ENCODE measurements at regions not wholly inside any gene's neighbourhood (a gene's known extent, or its start where the extent isn't known, plus 50 kb on each side); places are given as distances from the start of the nearest gene placed in this dataset.

GRCh38 chr17:36730857-36731490 lies 129.6 kb downstream of the MRM1 start:
- Histone ChIP-seq H3K36me3 (no peaks in the 10 kb centered on the region), H3K9me3 (no peaks in the 10 kb centered on the region), H3K27ac (no peak overlapping the region), H3K27me3 (peaks cover 0 to 50% of the 10 kb centered on the region in 2 donors), H3K4me1 (peaks cover 0 to 7% (median 0%) of the 10 kb centered on the region in 4 donors), H3K4me3 (no peak overlapping the region)
- TF ChIP-seq EP300 (IDR thresholded peaks at IDR 0.05): no peak
- WGBS, 2 donors: 77 to 80% methylated on average over 6 of the region's 6 CpGs
- no peak for DNase-seq (ENCODE audit: low spot score in 2 of 2)

GRCh38 chr17:36731811-36732210 lies 130.4 kb downstream of the MRM1 start:
- H3K4me1 ChIP-seq: peaks cover 0 to 7% (median 0%) of the 10 kb centered on the region in 4 donors
- H3K36me3 ChIP-seq: no peaks in the 10 kb centered on the region
- no peak overlapping the region for H3K4me3 ChIP-seq
- H3K27ac ChIP-seq: no peak overlapping the region
- peaks cover 0 to 50% of the 10 kb centered on the region in 2 donors for H3K27me3 ChIP-seq
- TF ChIP-seq CTCF (IDR thresholded peaks at IDR 0.05) (no peak), POLR2A (IDR thresholded peaks at IDR 0.05) (no peak), EP300 (IDR thresholded peaks at IDR 0.05) (no peak)
- no peaks in the 10 kb centered on the region for H3K9me3 ChIP-seq
- no peak for DNase-seq (ENCODE audit: low spot score in 2 of 2)
- WGBS, 2 donors: 8 to 10% methylated on average over 10 of the region's 10 CpGs

- TF ChIP-seq EP300 (IDR thresholded peaks at IDR 0.05) (no peak), POLR2A (IDR thresholded peaks at IDR 0.05) (no peak), CTCF (IDR thresholded peaks at IDR 0.05) (no peak)
- WGBS, 2 donors: 90 to 92% methylated on average over 5 of the region's 5 CpGs
- no peak for DNase-seq (ENCODE audit: low spot score in 2 of 2)
These were observed 131.0 kb downstream of the MRM1 start for GRCh38 chr17:36732351-36732750.

GRCh38 chr17:36736201-36737156 lies 135.1 kb downstream of the MRM1 start:
- WGBS, 2 donors: 63 to 74% methylated on average over 15 of the region's 15 CpGs
- DNase-seq (ENCODE audit: low spot score in 2 of 2): no peak
- Histone ChIP-seq H3K27ac (no peak overlapping the region), H3K9me3 (no peaks in the 10 kb centered on the region), H3K27me3 (peaks cover 0 to 6% of the 10 kb centered on the region in 2 donors), H3K4me3 (no peak overlapping the region), H3K4me1 (no peaks in the 10 kb centered on the region), H3K36me3 (no peaks in the 10 kb centered on the region)
- TF ChIP-seq EP300 (IDR thresholded peaks at IDR 0.05) (no peak), POLR2A (IDR thresholded peaks at IDR 0.05) (no peak), CTCF (IDR thresholded peaks at IDR 0.05) (no peak)

More at GRCh38 chr17:36732351-36732750, 131.0 kb downstream of the MRM1 start:
- H3K4me1 ChIP-seq: peaks cover 0 to 7% (median 0%) of the 10 kb centered on the region in 4 donors
- H3K27ac ChIP-seq: no peak overlapping the region
- peaks cover 0 to 47% of the 10 kb centered on the region in 2 donors for H3K27me3 ChIP-seq
- H3K36me3 ChIP-seq: no peaks in the 10 kb centered on the region
- H3K4me3 ChIP-seq: no peak overlapping the region
- no peaks in the 10 kb centered on the region for H3K9me3 ChIP-seq

- Histone ChIP-seq H3K4me3 (no peak overlapping the region), H3K4me1 (no peaks in the 10 kb centered on the region), H3K36me3 (no peaks in the 10 kb centered on the region), H3K9me3 (no peaks in the 10 kb centered on the region), H3K27ac (no peak overlapping the region), H3K27me3 (no peaks in the 10 kb centered on the region)
- 89% methylated on average over 6 of the region's 6 CpGs for WGBS, 2 donors
- TF ChIP-seq CTCF (IDR thresholded peaks at IDR 0.05): no peak
- TF ChIP-seq POLR2A (IDR thresholded peaks at IDR 0.05): no peak
- no peak for TF ChIP-seq EP300 (IDR thresholded peaks at IDR 0.05)
- DNase-seq (ENCODE audit: low spot score in 2 of 2): no peak
These were observed 137.8 kb downstream of the MRM1 start for GRCh38 chr17:36739208-36739607.

Data from tibial nerve (tissue), 4 donors.